ENCODE measurements at regions not wholly inside any gene's neighbourhood (a gene's known extent, or its start where the extent isn't known, plus 50 kb on each side); places are given as distances from the start of the nearest gene placed in this dataset.

GRCh38 chr3:162996368-162996767 lies 1499.8 kb downstream of the OTOL1 start:
- H3K4me1 ChIP-seq (ENCODE audit: insufficient read depth, low read length) = no peaks in the 10 kb centered on the region; the same call in 1 of the 2 replicates
- no peak overlapping the region for H3K9ac ChIP-seq (ENCODE audit: low read depth, low read length)
- H3K9me3 ChIP-seq (ENCODE audit: control insufficient read depth, insufficient read depth, low read length) = peaks cover 2% of the 10 kb centered on the region
- H3K36me3 ChIP-seq (ENCODE audit: insufficient read depth, low read length) = no peaks in the 10 kb centered on the region

DNA sequence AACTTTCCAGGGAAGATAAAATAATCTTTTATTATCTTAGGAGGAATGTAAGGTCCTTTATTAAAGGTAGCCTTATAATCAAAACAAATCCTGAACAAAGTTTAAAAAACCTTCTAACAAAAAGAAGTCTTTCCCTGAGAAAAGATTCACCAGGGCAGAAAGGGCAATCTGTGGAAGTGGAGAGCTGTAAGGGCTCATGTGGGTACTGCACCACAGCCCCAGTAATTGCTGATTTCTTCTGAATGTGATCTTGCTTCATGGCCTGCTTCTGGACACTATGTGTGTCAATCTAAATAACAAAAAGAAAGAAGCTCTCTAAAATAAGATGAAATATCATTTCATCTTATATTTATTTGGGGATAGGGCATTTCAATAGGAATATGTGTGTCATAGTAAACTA lies 1501.6 kb downstream of the OTOL1 start:
- H3K9ac ChIP-seq (ENCODE audit: low read depth, low read length) = no peak overlapping the region
- H3K36me3 ChIP-seq (ENCODE audit: insufficient read depth, low read length) = no peaks in the 10 kb centered on the region

DNA sequence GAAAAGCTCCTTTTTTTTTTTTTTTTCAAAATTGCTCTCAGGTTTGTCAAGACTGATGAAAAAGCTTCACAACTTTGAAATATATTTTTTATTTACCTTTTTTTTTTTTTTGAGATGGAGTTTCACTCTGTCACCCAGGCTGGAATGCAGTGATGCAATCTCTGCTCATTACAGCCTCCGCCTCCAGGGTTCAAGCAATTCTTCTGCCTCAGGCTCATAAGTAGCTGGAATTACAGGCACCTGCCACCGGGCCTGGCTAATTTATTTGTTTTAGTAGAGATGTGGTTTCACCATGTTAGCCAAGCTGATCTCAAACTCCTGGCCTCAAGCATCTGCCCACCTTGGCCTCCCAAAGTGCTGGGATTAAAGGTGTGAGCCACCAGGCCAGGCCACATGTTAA lies 1515.0 kb downstream of the OTOL1 start:
- Histone ChIP-seq H3K4me1 (ENCODE audit: insufficient read depth, low read length) (no peaks in the 10 kb centered on the region), H3K36me3 (ENCODE audit: insufficient read depth, low read length) (no peaks in the 10 kb centered on the region), H3K9me3 (ENCODE audit: control insufficient read depth, insufficient read depth, low read length) (no peaks in the 10 kb centered on the region; the same call in 1 of the 2 replicates), H3K9ac (ENCODE audit: low read depth, low read length) (no peak overlapping the region)

More for the DNA sequence above, 1501.6 kb downstream of the OTOL1 start:
- Histone ChIP-seq H3K4me1 (ENCODE audit: insufficient read depth, low read length) (no peaks in the 10 kb centered on the region; the same call in 1 of the 2 replicates), H3K9me3 (ENCODE audit: control insufficient read depth, insufficient read depth, low read length) (peaks cover 2% of the 10 kb centered on the region)

DNA sequence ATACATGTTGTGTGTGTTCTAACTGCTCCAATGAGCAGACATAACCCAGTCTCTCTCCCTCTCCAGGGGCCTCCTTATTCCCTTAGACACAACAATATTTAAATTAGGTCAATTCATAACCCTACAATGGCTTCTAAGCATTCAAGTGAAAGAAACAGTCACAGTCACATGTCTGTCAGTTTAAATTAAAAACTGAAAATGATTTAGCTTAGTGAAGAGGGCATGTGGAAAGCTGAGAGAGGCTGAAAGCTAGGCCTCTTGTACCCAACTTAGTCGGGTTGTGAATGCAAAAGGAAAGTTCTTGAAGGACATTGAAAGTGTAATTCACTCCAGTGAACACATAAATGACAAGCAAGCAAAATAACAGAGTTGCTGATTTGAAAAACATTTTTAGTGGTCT lies 1519.6 kb downstream of the OTOL1 start:
- H3K9me3 ChIP-seq (ENCODE audit: control insufficient read depth, insufficient read depth, low read length) = no peaks in the 10 kb centered on the region; the same call in none of the 2 replicates
- H3K4me1 ChIP-seq (ENCODE audit: insufficient read depth, low read length) = no peaks in the 10 kb centered on the region
- H3K9ac ChIP-seq (ENCODE audit: low read depth, low read length) = no peak overlapping the region
- H3K36me3 ChIP-seq (ENCODE audit: insufficient read depth, low read length) = no peaks in the 10 kb centered on the region

DNA sequence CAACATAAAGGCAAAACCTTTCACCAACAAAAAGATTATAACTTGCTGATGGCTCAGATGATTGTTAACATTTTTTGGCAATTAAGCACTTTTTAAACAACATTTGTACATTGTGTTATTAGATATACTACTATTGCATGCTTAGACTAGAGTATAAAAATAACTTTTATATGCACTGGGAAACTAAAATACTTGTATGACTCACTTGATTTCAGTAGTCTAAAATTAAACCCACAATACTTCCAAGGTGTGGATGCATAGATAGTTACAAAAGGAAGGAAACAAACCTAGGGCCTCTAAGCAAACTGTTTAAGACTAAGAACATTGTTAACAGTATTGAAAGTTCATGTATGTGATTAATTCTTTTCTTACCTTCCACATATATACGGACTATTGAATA lies 1521.5 kb downstream of the OTOL1 start:
- Histone ChIP-seq H3K4me1 (ENCODE audit: insufficient read depth, low read length) (no peaks in the 10 kb centered on the region), H3K36me3 (ENCODE audit: insufficient read depth, low read length) (no peaks in the 10 kb centered on the region), H3K9me3 (ENCODE audit: control insufficient read depth, insufficient read depth, low read length) (no peaks in the 10 kb centered on the region; the same call in none of the 2 replicates), H3K9ac (ENCODE audit: low read depth, low read length) (no peak overlapping the region)

DNA sequence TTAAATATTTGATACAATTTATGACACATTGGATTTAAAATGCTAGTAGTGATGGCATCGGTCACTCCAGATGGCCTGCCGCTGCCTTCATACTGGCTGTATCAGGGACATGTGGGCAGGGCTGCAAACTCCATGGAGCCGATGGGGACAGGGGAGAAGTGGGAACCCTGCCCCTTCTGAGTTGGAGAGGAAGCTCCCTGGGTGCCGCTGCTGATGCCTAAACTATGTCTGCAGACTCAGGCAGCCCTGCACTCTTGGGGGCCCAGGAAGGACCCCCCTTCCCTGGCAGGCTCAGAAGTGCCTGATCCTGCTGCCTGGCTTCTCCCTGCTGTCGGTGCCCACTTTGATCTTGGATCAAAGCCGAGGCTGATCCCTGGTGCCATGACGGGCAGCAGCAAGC lies 1522.1 kb downstream of the OTOL1 start:
- Histone ChIP-seq H3K9me3 (ENCODE audit: control insufficient read depth, insufficient read depth, low read length) (no peaks in the 10 kb centered on the region; the same call in none of the 2 replicates), H3K9ac (ENCODE audit: low read depth, low read length) (no peak overlapping the region), H3K36me3 (ENCODE audit: insufficient read depth, low read length) (no peaks in the 10 kb centered on the region), H3K4me1 (ENCODE audit: insufficient read depth, low read length) (no peaks in the 10 kb centered on the region)

DNA sequence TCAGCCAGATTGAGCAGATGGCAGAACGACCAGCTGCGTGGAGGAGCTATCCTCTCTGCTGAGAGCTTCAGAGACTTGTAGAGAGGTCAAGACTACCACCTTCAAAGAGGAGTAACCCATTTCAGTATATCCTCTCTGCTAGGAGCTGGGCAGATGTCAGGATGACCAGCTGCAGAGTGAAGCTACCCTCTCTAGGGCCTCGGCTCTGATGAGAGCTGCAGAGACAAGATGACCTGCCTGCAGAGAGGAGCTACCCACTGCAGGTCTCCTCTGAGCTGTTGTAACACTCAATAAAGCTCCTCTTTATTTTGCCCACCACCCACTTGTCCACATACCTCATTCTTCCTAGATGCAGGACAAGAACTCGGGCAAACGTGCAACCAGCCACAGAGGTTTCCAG lies 1522.7 kb downstream of the OTOL1 start:
- no peaks in the 10 kb centered on the region for H3K4me1 ChIP-seq (ENCODE audit: insufficient read depth, low read length)
- no peaks in the 10 kb centered on the region for H3K36me3 ChIP-seq (ENCODE audit: insufficient read depth, low read length)
- H3K9me3 ChIP-seq (ENCODE audit: control insufficient read depth, insufficient read depth, low read length) = no peaks in the 10 kb centered on the region; the same call in none of the 2 replicates
- no peak overlapping the region for H3K9ac ChIP-seq (ENCODE audit: low read depth, low read length)

- no peak overlapping the region for H3K9ac ChIP-seq (ENCODE audit: low read depth, low read length)
- no peaks in the 10 kb centered on the region for H3K9me3 ChIP-seq (ENCODE audit: control insufficient read depth, insufficient read depth, low read length)
- no peaks in the 10 kb centered on the region for H3K36me3 ChIP-seq (ENCODE audit: insufficient read depth, low read length)
- no peaks in the 10 kb centered on the region for H3K4me1 ChIP-seq (ENCODE audit: insufficient read depth, low read length)
These were observed 1537.0 kb downstream of the OTOL1 start for GRCh38 chr3:163033652-163034051.

- Histone ChIP-seq H3K4me1 (ENCODE audit: insufficient read depth, low read length) (no peaks in the 10 kb centered on the region), H3K9ac (ENCODE audit: low read depth, low read length) (no peak overlapping the region), H3K9me3 (ENCODE audit: control insufficient read depth, insufficient read depth, low read length) (no peaks in the 10 kb centered on the region), H3K36me3 (ENCODE audit: insufficient read depth, low read length) (no peaks in the 10 kb centered on the region)
These were observed 1543.0 kb downstream of the OTOL1 start for GRCh38 chr3:163039636-163040035.

DNA sequence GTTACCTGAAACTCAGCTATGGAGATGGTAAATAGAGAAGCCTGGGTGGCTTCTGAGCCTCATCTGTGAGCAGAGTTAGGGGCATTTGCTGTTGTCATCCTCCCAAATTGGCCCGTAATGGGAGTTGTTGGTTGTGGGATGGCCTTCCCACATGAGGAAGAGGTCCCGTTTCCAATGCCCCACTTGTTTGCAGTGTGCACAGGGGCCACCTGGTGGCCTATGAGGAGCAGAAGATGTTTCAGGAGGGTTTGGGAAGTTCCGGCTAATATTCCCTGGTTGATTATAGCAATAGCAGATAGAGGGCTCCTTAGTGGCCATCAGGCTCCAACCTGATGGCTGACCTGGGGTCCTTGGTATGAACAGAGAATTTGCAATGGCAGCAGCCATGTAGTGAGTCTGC lies 1546.5 kb downstream of the OTOL1 start:
- no peak overlapping the region for H3K9ac ChIP-seq (ENCODE audit: low read depth, low read length)
- no peaks in the 10 kb centered on the region for H3K9me3 ChIP-seq (ENCODE audit: control insufficient read depth, insufficient read depth, low read length)
- H3K36me3 ChIP-seq (ENCODE audit: insufficient read depth, low read length) = peaks cover 3% of the 10 kb centered on the region; the same call in 1 of the 2 replicates
- no peaks in the 10 kb centered on the region for H3K4me1 ChIP-seq (ENCODE audit: insufficient read depth, low read length)

DNA sequence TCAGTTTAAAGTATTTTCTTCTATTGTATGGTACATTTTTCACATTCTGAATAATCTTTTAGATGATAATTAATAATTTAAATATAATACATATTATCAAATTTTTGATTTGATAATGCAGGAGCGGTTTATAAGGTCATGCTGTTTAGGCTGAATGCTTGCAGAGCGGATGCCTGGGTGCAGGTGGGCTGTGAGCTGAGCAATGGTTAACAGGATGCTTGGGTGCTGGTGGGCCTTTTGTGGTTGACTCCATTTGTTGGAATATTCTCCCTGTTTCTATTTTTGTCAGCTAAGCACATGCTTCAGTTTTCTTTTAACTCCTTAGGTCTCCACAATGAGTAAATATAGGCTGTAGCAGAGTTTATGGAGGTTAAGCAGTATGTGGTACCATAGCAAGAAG lies 1549.3 kb downstream of the OTOL1 start:
- Histone ChIP-seq H3K9ac (ENCODE audit: low read depth, low read length) (no peak overlapping the region), H3K36me3 (ENCODE audit: insufficient read depth, low read length) (peaks cover 3% of the 10 kb centered on the region; the same call in 1 of the 2 replicates), H3K9me3 (ENCODE audit: control insufficient read depth, insufficient read depth, low read length) (no peaks in the 10 kb centered on the region), H3K4me1 (ENCODE audit: insufficient read depth, low read length) (no peaks in the 10 kb centered on the region)

DNA sequence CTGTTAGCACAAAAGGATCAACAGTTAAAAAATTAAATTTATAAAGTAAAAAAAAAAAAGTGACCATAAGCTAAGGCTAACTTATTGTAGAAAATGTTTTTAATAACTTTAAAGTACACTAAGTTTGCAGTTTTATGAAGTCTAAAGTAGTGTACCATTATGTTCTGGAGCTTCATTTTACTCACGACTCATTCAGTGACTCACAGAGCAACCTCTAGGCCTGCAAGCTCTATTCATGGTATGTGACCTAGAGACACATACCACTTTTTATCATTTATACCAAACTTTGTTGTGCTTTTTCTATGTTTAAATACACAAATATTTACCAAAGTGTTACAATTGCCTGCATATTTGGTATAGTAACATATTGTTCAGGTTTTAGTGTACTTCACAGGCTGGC lies 1552.3 kb downstream of the OTOL1 start:
- H3K9me3 ChIP-seq (ENCODE audit: control insufficient read depth, insufficient read depth, low read length) = no peaks in the 10 kb centered on the region
- no peaks in the 10 kb centered on the region for H3K4me1 ChIP-seq (ENCODE audit: insufficient read depth, low read length)
- H3K9ac ChIP-seq (ENCODE audit: low read depth, low read length) = no peak overlapping the region
- H3K36me3 ChIP-seq (ENCODE audit: insufficient read depth, low read length) = peaks cover 3% of the 10 kb centered on the region; the same call in 1 of the 2 replicates

GRCh38 chr3:163056874-163057497 lies 1560.4 kb downstream of the OTOL1 start:
- no peaks in the 10 kb centered on the region for H3K4me1 ChIP-seq (ENCODE audit: insufficient read depth, low read length)
- no peak overlapping the region for H3K9ac ChIP-seq (ENCODE audit: low read depth, low read length)
- H3K36me3 ChIP-seq (ENCODE audit: insufficient read depth, low read length) = no peaks in the 10 kb centered on the region
- H3K9me3 ChIP-seq (ENCODE audit: control insufficient read depth, insufficient read depth, low read length) = no peaks in the 10 kb centered on the region

DNA sequence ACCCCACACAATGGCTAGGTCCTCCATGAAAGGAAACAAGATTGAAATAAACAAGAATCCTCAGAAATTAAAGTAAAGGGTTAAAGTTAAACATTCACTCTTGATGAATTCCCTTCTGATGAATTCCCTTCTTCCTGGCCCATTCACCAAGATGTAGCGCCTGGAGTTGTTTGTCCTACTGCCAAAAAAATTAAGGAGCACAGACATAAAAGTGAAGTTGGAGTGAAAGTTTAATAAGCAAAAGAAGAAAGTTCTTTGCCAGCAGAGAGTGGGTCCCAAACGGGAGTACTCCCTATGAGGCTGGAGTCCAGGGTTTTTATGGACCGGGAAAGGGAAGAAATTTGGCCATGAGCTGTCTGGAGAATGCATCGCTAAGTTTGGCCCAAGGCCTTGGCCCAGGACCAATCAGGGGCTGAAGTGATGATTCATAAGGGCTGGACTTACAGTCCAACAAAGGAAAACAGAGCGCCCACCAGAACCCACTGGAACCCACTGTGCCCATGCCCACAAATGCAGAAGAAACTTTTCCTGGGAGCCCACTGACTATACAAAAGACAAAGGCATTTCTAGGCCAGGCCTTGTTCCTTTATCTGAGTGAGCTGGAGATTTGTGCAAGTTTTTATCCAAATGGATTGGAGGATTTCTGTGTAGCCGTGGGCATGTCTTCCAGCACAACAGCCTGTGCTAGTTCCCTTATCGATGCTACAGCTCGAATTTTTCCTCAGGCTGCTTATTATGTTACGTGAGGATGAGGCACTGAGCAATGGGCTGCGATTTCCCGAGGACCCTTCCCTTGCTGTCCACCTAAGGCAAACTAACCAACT lies 1561.6 kb downstream of the OTOL1 start:
- no peaks in the 10 kb centered on the region for H3K4me1 ChIP-seq (ENCODE audit: insufficient read depth, low read length)
- H3K9me3 ChIP-seq (ENCODE audit: control insufficient read depth, insufficient read depth, low read length) = no peaks in the 10 kb centered on the region
- H3K9ac ChIP-seq (ENCODE audit: low read depth, low read length) = no peak overlapping the region
- H3K36me3 ChIP-seq (ENCODE audit: insufficient read depth, low read length) = no peaks in the 10 kb centered on the region

GRCh38 chr3:163071713-163072112 lies 1575.1 kb downstream of the OTOL1 start:
- Histone ChIP-seq H3K9ac (ENCODE audit: low read depth, low read length) (no peak overlapping the region), H3K9me3 (ENCODE audit: control insufficient read depth, insufficient read depth, low read length) (peaks cover 27% of the 10 kb centered on the region), H3K4me1 (ENCODE audit: insufficient read depth, low read length) (no peaks in the 10 kb centered on the region), H3K36me3 (ENCODE audit: insufficient read depth, low read length) (no peaks in the 10 kb centered on the region; the same call in 1 of the 2 replicates)
